Natural killer cell (primary cell): ENCODE measurements at regions not wholly inside any gene's neighbourhood (a gene's known extent, or its start where the extent isn't known, plus 50 kb on each side); places are given as distances from the start of the nearest gene placed in this dataset.

Source experiments
- ATAC-seq, 3 donors: fragments of 150-1000 bp in 2 of 3; fragments of 200-7000 bp in 1 of 3; cut with Tn5 transposase; 1 replicate in 1 of 3; 2 replicates in 2 of 3; pipeline ENCODE4 v1.10.0; 2021; ENCODE audit warnings: mild to moderate bottlenecking in 2 of 3, moderate library complexity in 2 of 3
- DNase-seq, 2 donors: peaks; one replicate each; pipeline versions ENCODE4 v3.0.0 to v3.0.0-alpha.2; 2013 to 2021; ENCODE audit warnings: mixed read lengths in 1 of 2
- H3K27ac ChIP-seq: one replicate; pipeline ENCODE4 v1.5.1; 2013; ENCODE audit warnings: mild to moderate bottlenecking, low read length
- H3K27me3 ChIP-seq: one replicate; pipeline ENCODE4 v1.6.1; 2013; ENCODE audit warnings: low read length; ENCODE audit not compliant: control insufficient read depth, insufficient read depth
- H3K36me3 ChIP-seq: one replicate; pipeline ENCODE4 v1.6.1; 2013; ENCODE audit warnings: low read length; ENCODE audit not compliant: control insufficient read depth, insufficient read depth
- H3K4me1 ChIP-seq: one replicate; pipeline ENCODE4 v1.6.1; 2013; ENCODE audit warnings: low read length; ENCODE audit not compliant: control insufficient read depth, insufficient read depth
- H3K4me3 ChIP-seq: one replicate; pipeline ENCODE4 v1.5.1; 2013; ENCODE audit warnings: low read length
- H3K9me3 ChIP-seq: one replicate; pipeline ENCODE4 v1.6.1; 2013; ENCODE audit warnings: low read length; ENCODE audit not compliant: control insufficient read depth, insufficient read depth
- H3K27ac Mint-ChIP-seq, 2 donors: one replicate each; pipeline ENCODE4 v1.8.0; 2022; ENCODE audit warnings: mild to moderate bottlenecking in 2 of 2, mixed read lengths in 2 of 2, moderate library complexity in 1 of 2
- H3K27me3 Mint-ChIP-seq, 2 donors: one replicate each; pipeline ENCODE4 v1.8.0; 2022; ENCODE audit warnings: low read depth in 2 of 2, mixed read lengths in 2 of 2
- H3K36me3 Mint-ChIP-seq: one replicate; pipeline ENCODE4 v1.8.0; 2022; ENCODE audit warnings: mixed read lengths
- H3K4me1 Mint-ChIP-seq, 2 donors: one replicate each; pipeline ENCODE4 v1.8.0; 2022; ENCODE audit warnings: mixed read lengths in 2 of 2
- H3K4me3 Mint-ChIP-seq: one replicate; pipeline ENCODE4 v1.8.0; 2022; ENCODE audit warnings: mild to moderate bottlenecking, moderate library complexity, mixed read lengths
- H3K9me3 Mint-ChIP-seq, 2 donors: one replicate each; pipeline ENCODE4 v1.8.0; 2022; ENCODE audit warnings: mixed read lengths in 2 of 2
- WGBS: methylation state at CpG from one replicate; pipeline ENCODE4 v1.1.7; 2013; ENCODE audit warnings: missing lambda C conversion rate; ENCODE audit not compliant: insufficient coverage; 5-methylcytosine and 5-hydroxymethylcytosine counted together
- intact Hi-C: fragments of 100-400 bp; cut with micrococcal nuclease; formaldehyde crosslinking; loops from one replicate; pipeline ENCODE4 v1.14.2; 2022
- TF ChIP-seq, protein P1 (sequence below): fragments of 200-600 bp; IDR thresholded peaks from one replicate; pipeline ENCODE4 v1.8.0; 2022; ENCODE audit warnings: antibody characterized with exemption

DNA sequence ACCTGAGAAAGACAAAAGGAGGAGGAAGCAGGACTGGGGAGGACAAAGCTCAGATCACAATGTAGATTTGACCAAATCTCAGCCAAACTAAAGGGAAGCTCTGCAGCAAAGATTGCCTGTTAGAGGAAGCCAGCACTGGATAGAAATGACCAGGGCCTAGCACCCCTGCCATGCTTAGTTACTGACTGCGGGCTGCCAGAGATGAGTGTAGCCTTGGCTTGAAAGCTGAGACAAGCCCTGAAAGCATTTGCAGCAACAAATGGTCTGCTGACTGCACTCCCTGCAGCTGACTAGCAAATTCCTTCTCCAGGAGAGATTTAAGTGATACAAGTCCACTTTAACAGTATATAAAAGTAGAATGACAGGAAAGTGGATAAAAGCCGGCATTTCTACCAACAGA lies 140.9 kb upstream of the CRIM1 start:
- H3K4me1 Mint-ChIP-seq: peaks cover 4 to 6% of the 10 kb centered on the region in 2 donors
- Histone ChIP-seq H3K4me3 (no peak overlapping the region), H3K4me1 (no peaks in the 10 kb centered on the region), H3K27ac (no peak overlapping the region), H3K9me3 (no peaks in the 10 kb centered on the region), H3K36me3 (no peaks in the 10 kb centered on the region), H3K27me3 (no peaks in the 10 kb centered on the region)
- no peaks in the 10 kb centered on the region for H3K27me3 Mint-ChIP-seq
- intact Hi-C loops: no loop called here
- no peak overlapping the region for H3K4me3 Mint-ChIP-seq
- 86% methylated on average over 1 of the region's 2 CpGs for WGBS
- ATAC-seq (no peak), DNase-seq (no peak)
- H3K9me3 Mint-ChIP-seq: peaks cover 0 to 3% of the 10 kb centered on the region in 2 donors
- no peak overlapping the region for H3K27ac Mint-ChIP-seq
- no peaks in the 10 kb centered on the region for H3K36me3 Mint-ChIP-seq
- TF ChIP-seq, protein P1, sequence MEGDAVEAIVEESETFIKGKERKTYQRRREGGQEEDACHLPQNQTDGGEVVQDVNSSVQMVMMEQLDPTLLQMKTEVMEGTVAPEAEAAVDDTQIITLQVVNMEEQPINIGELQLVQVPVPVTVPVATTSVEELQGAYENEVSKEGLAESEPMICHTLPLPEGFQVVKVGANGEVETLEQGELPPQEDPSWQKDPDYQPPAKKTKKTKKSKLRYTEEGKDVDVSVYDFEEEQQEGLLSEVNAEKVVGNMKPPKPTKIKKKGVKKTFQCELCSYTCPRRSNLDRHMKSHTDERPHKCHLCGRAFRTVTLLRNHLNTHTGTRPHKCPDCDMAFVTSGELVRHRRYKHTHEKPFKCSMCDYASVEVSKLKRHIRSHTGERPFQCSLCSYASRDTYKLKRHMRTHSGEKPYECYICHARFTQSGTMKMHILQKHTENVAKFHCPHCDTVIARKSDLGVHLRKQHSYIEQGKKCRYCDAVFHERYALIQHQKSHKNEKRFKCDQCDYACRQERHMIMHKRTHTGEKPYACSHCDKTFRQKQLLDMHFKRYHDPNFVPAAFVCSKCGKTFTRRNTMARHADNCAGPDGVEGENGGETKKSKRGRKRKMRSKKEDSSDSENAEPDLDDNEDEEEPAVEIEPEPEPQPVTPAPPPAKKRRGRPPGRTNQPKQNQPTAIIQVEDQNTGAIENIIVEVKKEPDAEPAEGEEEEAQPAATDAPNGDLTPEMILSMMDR: no peak

DNA sequence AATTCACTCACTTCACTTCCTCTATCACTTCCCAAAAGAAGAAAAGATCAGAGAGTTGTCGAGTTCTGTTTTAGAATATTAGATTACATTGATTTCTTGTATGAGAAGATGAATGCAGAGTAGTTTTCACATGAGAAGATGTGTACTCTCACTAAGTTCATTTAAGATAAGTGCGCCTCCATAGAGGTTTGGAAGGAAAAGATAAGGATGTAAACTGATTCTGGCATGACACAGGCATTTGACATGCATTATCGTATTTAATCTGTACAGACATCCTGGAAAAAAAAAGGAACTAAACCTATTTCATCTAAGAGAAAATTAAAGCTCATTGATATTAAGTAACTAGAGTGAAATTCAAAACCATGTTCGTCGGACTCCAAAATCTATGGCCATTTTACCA lies 152.2 kb upstream of the CRIM1 start:
- H3K27ac ChIP-seq: no peak overlapping the region
- H3K36me3 ChIP-seq: no peaks in the 10 kb centered on the region
- Mint-ChIP-seq H3K27me3 (no peaks in the 10 kb centered on the region), H3K27ac (no peak overlapping the region), H3K4me1 (no peaks in the 10 kb centered on the region), H3K4me3 (no peak overlapping the region), H3K9me3 (peaks cover 2 to 5% of the 10 kb centered on the region in 2 donors), H3K36me3 (peaks cover 12% of the 10 kb centered on the region)
- no peaks in the 10 kb centered on the region for H3K4me1 ChIP-seq
- peaks cover 10% of the 10 kb centered on the region for H3K9me3 ChIP-seq
- TF ChIP-seq, protein P1: no peak
- ATAC-seq: no peak
- H3K4me3 ChIP-seq: no peak overlapping the region
- 74% methylated on average over 3 of the region's 5 CpGs for WGBS
- no peaks in the 10 kb centered on the region for H3K27me3 ChIP-seq
- DNase-seq: no peak
- intact Hi-C loops: no loop called here

DNA sequence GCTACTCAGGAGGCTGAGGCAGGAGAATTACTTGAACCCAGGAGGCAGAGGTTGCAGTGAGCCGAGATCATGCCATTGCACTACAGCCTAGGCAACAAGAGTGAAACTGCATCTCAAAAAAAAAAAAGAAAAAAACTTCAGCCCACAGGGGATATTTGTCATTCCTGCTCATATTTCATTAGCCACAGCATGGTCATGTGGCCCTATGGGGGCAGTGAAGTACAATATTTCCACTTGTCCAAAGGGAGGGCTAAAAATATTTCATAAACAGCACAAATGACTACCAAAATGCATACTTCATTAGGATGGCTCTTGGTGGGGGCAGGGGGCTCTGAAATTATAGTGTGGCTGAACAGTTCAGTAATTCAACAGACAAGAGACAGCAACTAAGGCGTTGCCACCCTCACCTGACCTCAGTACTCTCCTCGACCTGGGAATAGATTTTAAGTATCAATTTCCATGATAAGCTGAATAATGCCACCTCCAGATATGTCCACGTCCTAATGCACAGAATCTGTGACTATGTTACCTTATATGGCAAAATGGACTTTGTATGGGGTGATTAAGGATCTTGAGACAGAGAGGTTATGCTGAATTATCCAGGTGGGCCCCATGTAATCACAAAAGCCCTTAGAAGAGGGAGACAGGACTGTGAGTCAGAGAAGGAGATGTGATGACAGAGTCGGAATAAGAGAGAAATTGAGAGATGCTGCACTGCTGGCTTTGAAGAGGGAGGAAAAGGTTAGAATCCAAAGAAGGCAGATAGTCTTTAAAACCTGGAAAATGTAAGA lies 158.2 kb upstream of the CRIM1 start:
- WGBS: over 99% methylated on average over 5 of the region's 5 CpGs
- no peak for DNase-seq
- Mint-ChIP-seq H3K27ac (no peak overlapping the region), H3K9me3 (peaks cover 2 to 5% of the 10 kb centered on the region in 2 donors), H3K27me3 (peaks cover 4 to 7% of the 10 kb centered on the region in 2 donors), H3K4me3 (no peak overlapping the region), H3K36me3 (peaks cover 12% of the 10 kb centered on the region), H3K4me1 (peaks cover 5 to 13% of the 10 kb centered on the region in 2 donors)
- Histone ChIP-seq H3K27me3 (no peaks in the 10 kb centered on the region), H3K4me1 (no peaks in the 10 kb centered on the region), H3K36me3 (no peaks in the 10 kb centered on the region), H3K9me3 (peaks cover 10% of the 10 kb centered on the region), H3K4me3 (no peak overlapping the region), H3K27ac (no peak overlapping the region)
- intact Hi-C loops: no loop called here
- TF ChIP-seq, protein P1: no peak
- no peak for ATAC-seq

- Mint-ChIP-seq H3K9me3 (no peaks in the 10 kb centered on the region), H3K27ac (no peak overlapping the region), H3K27me3 (peaks cover 4 to 7% of the 10 kb centered on the region in 2 donors), H3K4me1 (peaks cover 10 to 13% of the 10 kb centered on the region in 2 donors), H3K36me3 (no peaks in the 10 kb centered on the region), H3K4me3 (no peak overlapping the region)
- no peak overlapping the region for H3K27ac ChIP-seq
- no peaks in the 10 kb centered on the region for H3K27me3 ChIP-seq
- no peak for ATAC-seq
- no peaks in the 10 kb centered on the region for H3K36me3 ChIP-seq
- H3K4me1 ChIP-seq: no peaks in the 10 kb centered on the region
- intact Hi-C loops: no loop called here
- DNase-seq: no peak
- no peaks in the 10 kb centered on the region for H3K9me3 ChIP-seq
- no peak overlapping the region for H3K4me3 ChIP-seq
- TF ChIP-seq, protein P1: no peak
Measured at GRCh38 chr2:36193680-36194079, 161.9 kb upstream of the CRIM1 start.
